RPMI8226 (cell line): ENCODE measurements at regions not wholly inside any gene's neighbourhood (a gene's known extent, or its start where the extent isn't known, plus 50 kb on each side); places are given as distances from the start of the nearest gene placed in this dataset.

Experiments used
- DNase-seq: peaks from one replicate; pipeline ENCODE4 v3.0.0-alpha.2; 2015

GRCh38 chr4:120524237-120524636, 398.3 kb downstream of the PRDM5 start:
- DNase-seq = no peak

- DNase-seq = no peak
Measured at GRCh38 chr4:120520761-120521160, 401.8 kb downstream of the PRDM5 start.

- DNase-seq = peak; percentile 21
Measured at GRCh38 chr4:120517966-120518365, 404.6 kb downstream of the PRDM5 start.

- no peak for DNase-seq
Measured at GRCh38 chr4:120509719-120510118, 412.8 kb downstream of the PRDM5 start.

DNA sequence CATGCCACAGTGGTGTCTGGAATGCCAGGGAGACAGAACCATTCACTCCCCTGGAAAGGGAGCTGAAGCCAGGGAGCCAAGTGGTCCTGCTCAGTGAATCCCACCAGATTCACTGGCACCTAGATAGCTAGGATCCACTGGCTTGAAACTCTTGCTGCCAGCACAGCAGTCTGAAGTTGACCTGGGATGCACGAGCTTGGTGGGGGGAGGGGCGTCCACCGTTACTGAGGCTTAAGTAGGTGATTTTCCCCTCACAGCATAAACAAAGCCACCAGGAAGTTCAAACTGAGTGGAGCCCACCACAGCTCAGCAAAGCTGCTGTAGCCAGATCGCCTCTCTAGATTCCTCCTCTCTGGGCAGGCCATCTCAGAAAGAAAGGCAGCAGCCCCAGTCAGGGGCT, 413.3 kb downstream of the PRDM5 start:
- no peak for DNase-seq

DNA sequence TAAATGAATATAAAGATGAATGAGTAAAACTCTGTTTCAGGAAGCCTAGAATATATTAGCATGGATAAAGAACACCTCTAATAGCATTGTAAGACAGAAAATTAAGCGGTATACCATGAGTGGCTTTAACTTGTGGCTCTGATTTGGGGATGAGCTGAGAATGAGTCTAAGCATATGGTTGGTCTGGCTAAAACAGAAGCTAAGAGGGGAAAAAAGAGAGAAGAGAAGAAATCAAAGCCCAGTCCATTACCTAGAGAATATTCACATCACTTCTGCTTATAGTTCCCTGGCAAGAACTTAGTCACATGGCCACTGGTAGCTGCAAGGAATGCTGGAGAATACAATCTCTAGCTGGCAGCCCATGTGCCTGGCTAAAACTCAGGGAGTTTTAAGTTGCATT, 414.5 kb downstream of the PRDM5 start:
- no peak for DNase-seq

- no peak for DNase-seq
Measured at GRCh38 chr4:120506536-120506935, 416.0 kb downstream of the PRDM5 start.

DNA sequence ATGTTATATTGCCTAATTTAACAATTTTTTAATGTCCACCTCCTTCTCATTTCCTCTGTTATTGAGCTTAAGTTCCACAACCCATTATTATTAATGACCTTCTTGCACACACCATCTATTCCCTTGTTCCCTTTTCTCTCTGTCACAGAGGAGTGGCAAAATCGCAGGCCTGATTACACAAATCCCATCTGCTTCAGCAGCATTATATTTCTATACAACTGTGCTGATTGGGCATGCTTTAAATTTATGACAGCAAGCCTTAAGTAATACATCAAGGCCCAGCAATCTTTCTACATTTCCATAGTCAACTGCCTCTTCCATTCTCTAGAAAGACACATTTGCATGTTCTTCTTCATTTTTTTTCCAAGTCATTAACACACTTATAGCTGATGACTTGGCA, 423.8 kb downstream of the PRDM5 start:
- DNase-seq = no peak

DNA sequence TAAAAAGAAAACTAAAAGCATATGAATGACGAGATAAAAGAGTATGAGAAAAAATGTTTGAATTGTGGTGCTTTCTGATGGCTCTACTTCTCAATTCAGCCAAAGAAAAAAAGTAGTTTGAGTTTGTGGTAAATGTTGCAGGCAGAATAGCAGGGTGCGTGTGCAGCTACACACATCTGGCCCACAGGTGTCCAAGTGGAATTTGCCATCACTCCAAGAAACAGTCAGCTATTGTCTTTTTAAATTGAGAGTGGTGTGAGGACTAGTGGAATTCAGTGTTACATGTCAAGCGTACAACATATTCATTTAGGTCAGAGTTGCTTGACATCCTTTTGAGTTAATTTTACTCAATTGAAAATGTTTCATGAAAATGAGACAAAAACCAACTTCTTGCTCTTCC, 424.8 kb upstream of the MAD2L1 start:
- DNase-seq = no peak

DNA sequence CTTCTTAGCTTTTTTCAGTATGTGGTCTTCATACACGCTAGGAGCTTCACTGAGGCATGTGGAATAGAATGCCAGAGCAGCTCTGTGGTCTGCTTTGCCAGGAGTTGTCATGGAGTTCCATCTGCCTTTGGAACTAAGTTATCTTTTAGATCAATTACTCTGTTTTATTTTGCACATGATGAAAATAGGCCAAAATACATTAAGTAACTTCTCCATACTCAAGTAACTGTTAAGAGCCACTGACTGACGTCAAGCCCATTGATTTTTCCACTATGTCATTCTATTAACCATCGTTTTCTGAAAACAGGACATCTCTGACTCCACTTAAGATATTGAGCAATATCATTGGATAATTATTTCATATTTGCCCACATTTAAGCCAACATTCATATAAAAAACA, 415.1 kb upstream of the MAD2L1 start:
- DNase-seq = no peak

DNA sequence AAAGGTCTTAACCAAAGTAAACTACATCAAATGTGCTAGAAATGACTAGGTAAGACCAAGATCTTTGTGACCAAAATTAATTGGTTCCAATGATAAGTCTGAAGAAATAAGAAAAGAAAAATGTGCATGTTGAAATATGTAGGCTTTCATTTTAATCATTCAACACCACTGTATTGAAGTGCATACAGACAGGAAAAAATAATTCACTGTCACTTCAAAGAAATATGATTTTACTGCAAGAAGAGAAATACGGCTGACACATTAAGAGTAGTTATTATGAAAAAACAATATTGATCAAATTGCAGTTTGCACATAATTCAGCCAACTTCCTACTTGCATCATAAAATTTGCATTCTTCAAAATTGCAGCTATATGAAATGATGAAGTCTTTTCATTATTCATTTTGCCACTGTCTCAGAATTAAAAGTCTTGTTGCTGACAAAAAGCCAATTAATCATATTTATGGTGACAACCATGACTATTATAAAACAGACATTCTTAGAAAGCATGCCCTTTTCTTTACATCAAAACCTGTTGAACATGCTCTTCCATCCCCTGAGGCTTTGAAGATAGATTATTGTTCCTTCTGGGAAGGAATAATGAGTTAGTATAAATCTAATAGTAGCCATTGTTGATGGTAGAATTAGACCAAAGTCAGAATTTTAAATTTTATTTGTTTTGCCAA, 405.9 kb upstream of the MAD2L1 start:
- DNase-seq = no peak

DNA sequence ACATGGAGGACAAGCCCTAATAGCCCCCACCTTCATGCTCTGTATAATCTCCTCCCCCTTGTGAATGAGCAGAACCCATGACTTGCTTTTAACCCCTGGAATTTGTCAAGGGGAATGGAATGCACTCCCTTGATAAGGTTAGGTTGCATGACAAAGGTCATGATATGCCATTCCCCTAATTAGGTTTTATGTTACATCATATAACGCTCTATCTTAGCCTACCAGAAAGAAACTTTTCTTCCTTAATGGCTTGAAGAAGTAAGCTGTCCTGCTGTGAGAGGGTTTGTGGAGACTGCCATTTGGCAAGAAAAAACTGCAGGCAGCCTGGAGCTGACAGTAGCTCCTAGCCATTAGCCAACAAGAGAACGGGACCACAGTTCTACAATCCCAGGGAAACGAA, 399.8 kb upstream of the MAD2L1 start:
- DNase-seq = no peak

DNA sequence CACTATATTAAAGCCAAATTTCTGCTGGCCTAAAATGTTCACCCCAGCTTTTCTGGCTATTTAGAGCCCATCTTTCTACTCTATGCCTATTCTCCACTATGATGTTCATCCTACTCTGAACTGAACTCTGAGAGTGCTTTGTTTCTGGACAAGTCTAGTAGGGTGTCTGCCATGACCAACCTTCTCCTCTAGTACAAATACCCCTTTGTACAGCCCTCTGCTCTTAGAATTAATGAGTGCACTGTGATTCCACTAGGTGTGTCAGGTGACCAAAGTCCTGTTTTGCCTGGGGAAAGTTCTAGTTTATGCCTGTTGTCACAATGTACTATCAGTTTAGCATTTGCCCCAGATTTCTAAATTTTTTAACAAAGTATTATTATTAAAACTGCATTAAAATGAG, 388.1 kb upstream of the MAD2L1 start:
- no peak for DNase-seq

GRCh38 chr4:120452536-120452935, 385.9 kb upstream of the MAD2L1 start:
- no peak for DNase-seq

GRCh38 chr4:120452001-120452400, 385.4 kb upstream of the MAD2L1 start:
- DNase-seq = no peak

DNA sequence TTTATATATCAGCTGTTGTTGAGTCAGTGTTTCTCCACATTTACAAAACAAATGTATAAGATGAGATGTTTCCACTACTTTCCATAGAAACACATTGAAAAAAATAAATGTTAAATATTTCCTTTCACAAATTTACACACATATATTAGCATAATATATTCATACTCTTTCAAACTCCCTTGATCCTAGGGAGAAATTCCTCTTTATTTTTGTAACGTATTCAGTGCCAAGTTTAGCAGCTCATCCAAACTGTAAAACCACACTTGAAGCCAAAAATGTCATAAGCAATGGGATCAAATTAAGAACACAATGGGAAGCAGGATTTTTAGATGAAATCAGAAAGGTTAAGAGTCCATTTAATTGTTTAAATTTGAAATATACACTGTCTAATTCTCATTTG, 381.1 kb upstream of the MAD2L1 start:
- no peak for DNase-seq

DNA sequence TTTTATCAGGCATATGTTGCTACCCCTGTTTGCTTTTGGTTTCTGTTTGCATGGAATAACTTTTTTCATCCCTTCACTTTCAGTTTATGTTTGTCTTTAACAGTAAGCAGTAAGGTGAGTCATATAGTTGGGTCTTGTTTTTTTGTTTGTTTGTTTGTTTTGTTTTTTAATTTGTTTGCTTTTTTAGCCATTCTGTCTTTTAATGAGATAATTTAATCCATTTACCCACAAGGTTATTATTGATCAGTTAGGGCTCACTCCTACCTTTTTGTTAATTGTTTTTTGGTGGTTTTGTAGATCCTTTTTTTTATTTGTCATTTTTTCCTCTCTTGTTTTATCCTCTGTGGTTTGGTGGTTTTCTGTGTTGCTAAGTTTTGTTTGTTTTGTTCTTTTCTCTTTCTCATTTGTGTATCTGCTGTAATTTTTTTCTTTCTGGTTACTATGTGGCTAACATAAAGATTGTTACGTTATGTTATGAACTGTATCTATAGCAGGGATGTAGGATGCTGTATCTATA, 379.5 kb upstream of the MAD2L1 start:
- no peak for DNase-seq

DNA sequence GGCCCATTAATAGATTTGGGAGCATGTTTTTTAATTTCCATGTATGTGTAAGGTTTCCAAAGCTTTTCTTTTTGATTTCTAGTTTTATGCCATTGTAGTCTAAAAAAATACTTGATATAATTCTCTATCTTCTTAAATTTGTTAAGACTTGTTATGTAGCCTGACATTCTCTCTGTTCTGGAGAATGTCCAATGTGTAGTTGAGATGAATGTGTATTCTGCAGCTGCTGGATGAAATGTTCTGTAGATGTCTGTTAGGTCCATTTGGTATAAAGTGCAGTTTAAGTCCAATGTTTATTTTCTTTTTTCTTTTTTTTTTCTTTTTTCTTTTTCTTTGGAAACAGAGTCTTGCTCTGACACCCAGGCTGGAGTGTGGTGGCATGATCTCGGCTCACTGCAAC, 378.5 kb upstream of the MAD2L1 start:
- no peak for DNase-seq

- DNase-seq = no peak
Measured at GRCh38 chr4:120443116-120443515, 376.5 kb upstream of the MAD2L1 start.

- DNase-seq = no peak
Measured at GRCh38 chr4:120440730-120441129, 374.1 kb upstream of the MAD2L1 start.

- DNase-seq = no peak
Measured at GRCh38 chr4:120435179-120435578, 368.5 kb upstream of the MAD2L1 start.

DNA sequence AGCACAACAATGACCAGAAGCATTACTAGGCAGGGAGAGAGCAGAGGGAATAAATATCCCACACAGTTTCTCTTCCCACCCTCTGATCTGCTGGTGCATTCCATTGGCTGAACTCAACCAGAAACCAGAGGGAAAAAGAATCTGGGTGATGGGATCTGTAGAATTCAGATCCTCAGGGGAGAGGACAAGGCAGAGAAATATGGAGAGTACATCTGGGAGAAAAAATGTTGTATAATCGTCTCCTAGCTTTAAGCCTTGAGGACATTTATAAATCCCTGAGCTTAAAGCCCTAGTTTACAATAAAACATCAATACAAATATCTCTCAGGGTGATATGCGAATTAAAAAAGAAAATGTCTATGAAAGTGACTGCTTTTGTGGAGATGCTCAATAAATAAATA, 368.1 kb upstream of the MAD2L1 start:
- no peak for DNase-seq

GRCh38 chr4:120432301-120432860, 365.7 kb upstream of the MAD2L1 start:
- no peak for DNase-seq

DNA sequence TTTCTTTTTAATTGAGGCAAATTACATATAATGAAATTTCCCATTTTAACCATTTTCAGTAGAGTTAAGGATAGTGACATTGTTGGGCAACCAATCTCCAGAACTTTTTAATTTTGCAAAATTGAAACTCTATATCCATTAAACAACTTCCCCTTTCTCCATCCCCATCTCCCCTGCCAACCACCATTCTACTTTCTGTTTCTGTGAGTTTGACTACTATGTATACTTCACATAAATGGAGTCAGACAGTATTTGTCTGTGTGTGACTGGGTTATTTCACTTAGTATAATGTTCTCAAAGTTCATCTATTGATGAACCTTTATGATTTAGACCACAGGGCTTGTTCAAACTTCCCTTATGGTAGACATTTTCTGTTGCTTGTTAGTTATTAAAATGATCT, 364.5 kb upstream of the MAD2L1 start:
- no peak for DNase-seq

DNA sequence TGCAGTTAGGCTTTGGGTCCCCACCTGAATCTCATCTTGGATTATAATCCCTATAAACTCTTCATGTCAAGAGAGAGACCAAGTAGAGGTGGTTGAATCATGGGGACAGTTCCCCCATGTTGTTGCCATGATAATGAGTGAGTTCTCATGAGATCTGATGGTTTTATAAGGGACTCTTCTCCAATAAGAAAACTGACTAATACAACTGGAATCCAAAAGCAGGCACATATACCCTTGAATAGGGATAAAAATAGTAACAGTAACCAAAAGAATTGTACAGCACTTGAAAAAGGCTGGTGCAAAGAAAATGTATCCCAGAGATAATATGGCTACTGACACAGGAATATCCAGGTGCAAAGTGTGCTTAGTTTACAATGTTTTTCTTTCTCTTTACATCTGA, 351.5 kb upstream of the MAD2L1 start:
- DNase-seq = no peak
